ENCODE measurements at regions not wholly inside any gene's neighbourhood (a gene's known extent, or its start where the extent isn't known, plus 50 kb on each side); places are given as distances from the start of the nearest gene placed in this dataset.

- no peaks in the 10 kb centered on the region for H3K4me1 ChIP-seq (ENCODE audit: insufficient read depth, low read length, poor library complexity, severe bottlenecking)
- no peaks in the 10 kb centered on the region for H3K79me2 ChIP-seq (ENCODE audit: insufficient read depth, low read depth, low read length)
- H2AFZ ChIP-seq (ENCODE audit: low read length) = no peak overlapping the region
- CTCF ChIA-PET (ENCODE audit: unreplicated experiment) = no interaction called here
- TF ChIP-seq CTCF (conservative IDR thresholded peaks at IDR 0.05; ENCODE audit: low read length) (no peak), EZH2phosphoT487 (IDR thresholded peaks at IDR 0.05; ENCODE audit: borderline replicate concordance, low read depth, low read length) (no peak)
- BruUV-seq (replicated peaks) = no TSS peak
- no peak overlapping the region for H3K4me2 ChIP-seq (ENCODE audit: low read length)
- H3K4me3 ChIP-seq (ENCODE audit: low read depth, low read length, poor library complexity, severe bottlenecking) = no peak overlapping the region
- no peaks in the 10 kb centered on the region for H3K9me2 ChIP-seq (ENCODE audit: insufficient read depth, low read length)
- H3K36me3 ChIP-seq (ENCODE audit: insufficient read depth, low read length) = no peaks in the 10 kb centered on the region
- no peak overlapping the region for H3K27ac ChIP-seq (ENCODE audit: low read depth, low read length, poor library complexity, severe bottlenecking)
- DNase-seq (ENCODE audit: low spot score) = no peak
- H3K9me3 ChIP-seq (ENCODE audit: low read length) = no peaks in the 10 kb centered on the region
- H4K20me1 ChIP-seq (ENCODE audit: insufficient read depth, low read length) = no peaks in the 10 kb centered on the region
- POLR2A ChIA-PET = no interaction called here
- intact Hi-C loops (cut with micrococcal nuclease; ENCODE audit: unreplicated experiment) = no loop called here
Observed at GRCh38 chr5:128876569-128877382, 88.5 kb upstream of the SLC27A6 start.

GRCh38 chr5:128877476-128877875 is 87.8 kb upstream of the SLC27A6 start:
- ChIA-PET CTCF (ENCODE audit: unreplicated experiment) (no interaction called here), POLR2A (no interaction called here)
- Histone ChIP-seq H3K4me3 (ENCODE audit: low read depth, low read length, poor library complexity, severe bottlenecking) (no peak overlapping the region), H3K4me2 (ENCODE audit: low read length) (no peak overlapping the region), H3K79me2 (ENCODE audit: insufficient read depth, low read depth, low read length) (no peaks in the 10 kb centered on the region), H4K20me1 (ENCODE audit: insufficient read depth, low read length) (no peaks in the 10 kb centered on the region), H2AFZ (ENCODE audit: low read length) (no peak overlapping the region), H3K4me1 (ENCODE audit: insufficient read depth, low read length, poor library complexity, severe bottlenecking) (no peaks in the 10 kb centered on the region), H3K9me2 (ENCODE audit: insufficient read depth, low read length) (no peaks in the 10 kb centered on the region), H3K36me3 (ENCODE audit: insufficient read depth, low read length) (no peaks in the 10 kb centered on the region), H3K9me3 (ENCODE audit: low read length) (no peaks in the 10 kb centered on the region), H3K27ac (ENCODE audit: low read depth, low read length, poor library complexity, severe bottlenecking) (no peak overlapping the region)
- no TSS peak for BruUV-seq (replicated peaks)
- no peak for DNase-seq (ENCODE audit: low spot score)
- intact Hi-C loops (cut with micrococcal nuclease; ENCODE audit: unreplicated experiment) = no loop called here
- no peak for TF ChIP-seq EZH2phosphoT487 (IDR thresholded peaks at IDR 0.05; ENCODE audit: borderline replicate concordance, low read depth, low read length)
- no peak for TF ChIP-seq CTCF (conservative IDR thresholded peaks at IDR 0.05; ENCODE audit: low read length)

- Histone ChIP-seq H3K4me3 (ENCODE audit: low read depth, low read length, poor library complexity, severe bottlenecking) (no peak overlapping the region), H3K27ac (ENCODE audit: low read depth, low read length, poor library complexity, severe bottlenecking) (no peak overlapping the region), H2AFZ (ENCODE audit: low read length) (no peak overlapping the region), H3K4me1 (ENCODE audit: insufficient read depth, low read length, poor library complexity, severe bottlenecking) (no peaks in the 10 kb centered on the region), H3K9me2 (ENCODE audit: insufficient read depth, low read length) (no peaks in the 10 kb centered on the region), H3K79me2 (ENCODE audit: insufficient read depth, low read depth, low read length) (no peaks in the 10 kb centered on the region), H4K20me1 (ENCODE audit: insufficient read depth, low read length) (no peaks in the 10 kb centered on the region), H3K9me3 (ENCODE audit: low read length) (no peaks in the 10 kb centered on the region), H3K36me3 (ENCODE audit: insufficient read depth, low read length) (no peaks in the 10 kb centered on the region), H3K4me2 (ENCODE audit: low read length) (no peak overlapping the region)
- ChIA-PET POLR2A (no interaction called here), CTCF (ENCODE audit: unreplicated experiment) (no interaction called here)
- TF ChIP-seq CTCF (conservative IDR thresholded peaks at IDR 0.05; ENCODE audit: low read length) = no peak
- no peak for TF ChIP-seq EZH2phosphoT487 (IDR thresholded peaks at IDR 0.05; ENCODE audit: borderline replicate concordance, low read depth, low read length)
- no peak for DNase-seq (ENCODE audit: low spot score)
- no TSS peak for BruUV-seq (replicated peaks)
- intact Hi-C loops (cut with micrococcal nuclease; ENCODE audit: unreplicated experiment) = no loop called here
Observed at GRCh38 chr5:128881502-128882018, 83.7 kb upstream of the SLC27A6 start.
